SK-N-SH (cell line): ENCODE measurements at regions not wholly inside any gene's neighbourhood (a gene's known extent, or its start where the extent isn't known, plus 50 kb on each side); places are given as distances from the start of the nearest gene placed in this dataset.

Experiments used
- CTCF ChIA-PET: fragments of 300-600, 350-600 bp; formaldehyde crosslinking; extraction: SDS; loops from one replicate; lab custom pipeline; 2021; lab: Yijun Ruan, JAX
- POLR2A ChIA-PET: fragments of 350-600 bp; sonication (Branson Sonifier 250); formaldehyde crosslinking; extraction: SDS; loops from one replicate; lab custom pipeline; 2020; ENCODE audit warnings: antibody characterized with exemption, inconsistent platforms; lab: Yijun Ruan, JAX
- DNase-seq: peaks from one replicate; pipeline ENCODE4 v3.0.0; 2012
- H2AFZ ChIP-seq: fragments of 200-600 bp; sonication (generic); 2 replicates; pipeline ENCODE4 v1.8.1; 2016; ENCODE audit warnings: antibody characterized with exemption, mild to moderate bottlenecking, low read depth
- H3F3A ChIP-seq: fragments of 200-600 bp; sonication (generic); replicated peaks from 2 replicates; pipeline ENCODE3; 2016; ENCODE audit warnings: antibody characterized with exemption, mild to moderate bottlenecking; ENCODE audit not compliant: insufficient read depth
- H3K27ac ChIP-seq, 2 experiments: fragments of 200-500 bp in 1 of 2; fragments of 200-600 bp in 1 of 2; sonication (Bioruptor generic) in 1 of 2; sonication (generic), shearing (Covaris generic) in 1 of 2; 2 replicates each; pipeline versions ENCODE4 v1.5.1 to v1.6.1; 2014 to 2016; ENCODE audit warnings: low read depth in 2 of 2, inconsistent platforms in 1 of 2, low read length in 1 of 2, mild to moderate bottlenecking in 1 of 2, mixed read lengths in 1 of 2
- H3K27me3 ChIP-seq: fragments of 200-600 bp; sonication (generic), shearing (Covaris generic); 2 replicates; pipeline ENCODE4 v1.6.1; 2016; ENCODE audit warnings: mixed run types; ENCODE audit not compliant: insufficient read depth
- H3K36me3 ChIP-seq, 2 experiments: fragments of 200-500 bp in 1 of 2; fragments of 200-600 bp in 1 of 2; sonication (Bioruptor generic) in 1 of 2; sonication (generic) in 1 of 2; replicated peaks in 1 of 2; 2 replicates each; pipeline versions ENCODE3 to v1.5.1; 2014 to 2016; ENCODE audit warnings: low read length in 1 of 2, mild to moderate bottlenecking in 1 of 2; ENCODE audit not compliant: insufficient read depth in 2 of 2, control insufficient read depth in 1 of 2
- H3K4me1 ChIP-seq, 2 experiments: fragments of 200-500 bp in 1 of 2; fragments of 200-600 bp in 1 of 2; sonication (Bioruptor generic) in 1 of 2; sonication (generic), shearing (Covaris generic) in 1 of 2; 2 replicates each; pipeline versions ENCODE4 v1.5.1 to v1.6.1; 2014 to 2016; ENCODE audit warnings: low read depth in 1 of 2, low read length in 1 of 2, mixed run types in 1 of 2; ENCODE audit not compliant: insufficient read depth in 2 of 2, control insufficient read depth in 1 of 2
- H3K4me2 ChIP-seq: fragments of 200-600 bp; sonication (generic), shearing (Covaris generic); 2 replicates; pipeline ENCODE4 v1.6.1; 2017; ENCODE audit warnings: mixed run types
- H3K4me3 ChIP-seq, 2 experiments: fragments of 200-500 bp in 1 of 2; fragments of 200-600 bp in 1 of 2; sonication (Bioruptor generic) in 1 of 2; sonication (generic), shearing (Covaris generic) in 1 of 2; 2 replicates each; pipeline versions ENCODE4 v1.5.1 to v1.8.1; 2014 to 2016; ENCODE audit warnings: low read depth in 2 of 2, inconsistent platforms in 1 of 2, low read length in 1 of 2, mild to moderate bottlenecking in 1 of 2, mixed read lengths in 1 of 2, moderate library complexity in 1 of 2
- H3K79me2 ChIP-seq: fragments of 200-600 bp; sonication (generic); 2 replicates; pipeline ENCODE4 v1.8.1; 2017; ENCODE audit warnings: mild to moderate bottlenecking; ENCODE audit not compliant: insufficient read depth
- H3K9ac ChIP-seq: fragments of 200-600 bp; sonication (generic); 2 replicates; pipeline ENCODE4 v1.6.1; 2017; ENCODE audit warnings: mixed run types
- H3K9me2 ChIP-seq: fragments of 200-600 bp; sonication (generic); 2 replicates; pipeline ENCODE4 v1.6.1; 2017; ENCODE audit warnings: mixed run types
- H3K9me3 ChIP-seq: fragments of 200-600 bp; sonication (generic); 2 replicates; pipeline ENCODE4 v1.6.1; 2017; ENCODE audit warnings: mixed run types, mild to moderate bottlenecking, moderate library complexity
- H4K20me1 ChIP-seq: fragments of 200-600 bp; sonication (generic); 2 replicates; pipeline ENCODE4 v1.6.1; 2017; ENCODE audit warnings: mild to moderate bottlenecking, mixed run types; ENCODE audit not compliant: insufficient read depth
- CHD2 ChIP-seq: fragments of 150-350 bp; IDR thresholded peaks from 2 replicates; pipeline ENCODE4 v1.6.1; 2018; ENCODE audit warnings: low read length; ENCODE audit not compliant: partially characterized antibody
- FOSL2 ChIP-seq: IDR thresholded peaks from 2 replicates; pipeline ENCODE4 v1.4.0; 2012; ENCODE audit warnings: low read depth, mild to moderate bottlenecking, moderate library complexity, borderline replicate concordance
- FOXJ3 ChIP-seq: sonication (generic); formaldehyde crosslinking; IDR thresholded peaks from 2 replicates; pipeline ENCODE4 v1.5.1; 2020; ENCODE audit warnings: mild to moderate bottlenecking, missing genetic modification reagents
- MEF2A ChIP-seq: IDR thresholded peaks from 2 replicates; pipeline ENCODE4 v1.4.0; 2012; ENCODE audit warnings: low read depth, borderline replicate concordance
- MXI1 ChIP-seq: IDR thresholded peaks from 2 replicates; pipeline ENCODE4 v1.6.1; 2012; ENCODE audit warnings: mild to moderate bottlenecking, low read depth, low read length, improper control_type of control experiment
- REST ChIP-seq: IDR thresholded peaks from 2 replicates; pipeline ENCODE4 v1.6.1; 2012; ENCODE audit warnings: mild to moderate bottlenecking, low read depth, low read length, moderate library complexity
- RFX5 ChIP-seq: IDR thresholded peaks from 2 replicates; pipeline ENCODE4 v1.6.1; 2012; ENCODE audit warnings: mild to moderate bottlenecking, improper control_type of control experiment, low read length
- TCF12 ChIP-seq: IDR thresholded peaks from 2 replicates; pipeline ENCODE4 v1.4.0; 2012
- YY1 ChIP-seq: IDR thresholded peaks from 2 replicates; pipeline ENCODE4 v1.4.0; 2012; ENCODE audit warnings: low read depth, mild to moderate bottlenecking
- WGBS: methylation state at CpG from one replicate; pipeline ENCODE4 v1.1.6; 2017; ENCODE audit warnings: low lambda C conversion rate; 5-methylcytosine and 5-hydroxymethylcytosine counted together
- TF ChIP-seq, protein P1 (sequence below): fragments of 150-350 bp; IDR thresholded peaks from 2 replicates; pipeline ENCODE4 v1.6.1; 2017; ENCODE audit warnings: antibody characterized with exemption, low read length, low read depth, borderline replicate concordance
- TF ChIP-seq, protein P2 (sequence below): IDR thresholded peaks from 2 replicates; pipeline ENCODE4 v1.4.0; 2012; ENCODE audit warnings: low read depth, borderline replicate concordance
- TF ChIP-seq, protein P3 (sequence below): fragments of 150-350 bp; IDR thresholded peaks from 2 replicates; pipeline ENCODE4 v1.6.1; 2016; ENCODE audit warnings: mild to moderate bottlenecking, low read depth, low read length
- TF ChIP-seq, protein P4 (sequence below): fragments of 200-600 bp; sonication (generic); IDR thresholded peaks from 2 replicates; pipeline ENCODE4 v1.6.1; 2017; ENCODE audit warnings: antibody characterized with exemption, mild to moderate bottlenecking, moderate library complexity
- TF ChIP-seq, protein P5 (sequence below): IDR thresholded peaks from 2 replicates; pipeline ENCODE4 v1.4.0; 2012; ENCODE audit warnings: low read depth, borderline replicate concordance

GRCh38 chr15:56857828-56858227, 60.6 kb upstream of the TCF12 start (continued):
- TF ChIP-seq, protein P1, sequence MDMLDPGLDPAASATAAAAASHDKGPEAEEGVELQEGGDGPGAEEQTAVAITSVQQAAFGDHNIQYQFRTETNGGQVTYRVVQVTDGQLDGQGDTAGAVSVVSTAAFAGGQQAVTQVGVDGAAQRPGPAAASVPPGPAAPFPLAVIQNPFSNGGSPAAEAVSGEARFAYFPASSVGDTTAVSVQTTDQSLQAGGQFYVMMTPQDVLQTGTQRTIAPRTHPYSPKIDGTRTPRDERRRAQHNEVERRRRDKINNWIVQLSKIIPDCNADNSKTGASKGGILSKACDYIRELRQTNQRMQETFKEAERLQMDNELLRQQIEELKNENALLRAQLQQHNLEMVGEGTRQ, result no peak

- Histone ChIP-seq H3K79me2 (no peaks in the 10 kb centered on the region), H3K4me1 (no peaks in the 10 kb centered on the region), H3K9ac (no peak overlapping the region), H3K9me3 (no peaks in the 10 kb centered on the region), H3K9me2 (no peaks in the 10 kb centered on the region), H3K27me3 (no peaks in the 10 kb centered on the region), H3K4me3 (no peak overlapping the region), H4K20me1 (no peaks in the 10 kb centered on the region), H3K36me3 (no peaks in the 10 kb centered on the region), H2AFZ (no peak overlapping the region), H3K27ac (no peak overlapping the region), H3K4me2 (no peak overlapping the region), H3F3A (no peaks in the 10 kb centered on the region)
- no peak for DNase-seq
- ChIA-PET POLR2A (no interaction called here), CTCF (interaction anchor here (2.4 kb wide), 1 partner anchor 13 kb away, joined by 12 read pairs; no protein-coding TSS in a partner anchor)
- 87% methylated on average over 1 of the region's 1 CpG for WGBS
- TF ChIP-seq, protein P2, sequence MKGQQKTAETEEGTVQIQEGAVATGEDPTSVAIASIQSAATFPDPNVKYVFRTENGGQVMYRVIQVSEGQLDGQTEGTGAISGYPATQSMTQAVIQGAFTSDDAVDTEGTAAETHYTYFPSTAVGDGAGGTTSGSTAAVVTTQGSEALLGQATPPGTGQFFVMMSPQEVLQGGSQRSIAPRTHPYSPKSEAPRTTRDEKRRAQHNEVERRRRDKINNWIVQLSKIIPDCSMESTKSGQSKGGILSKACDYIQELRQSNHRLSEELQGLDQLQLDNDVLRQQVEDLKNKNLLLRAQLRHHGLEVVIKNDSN, result no peak
- TF ChIP-seq CHD2 (no peak), YY1 (no peak), FOXJ3 (CRISPR knock-in tag) (no peak), TCF12 (no peak), REST (no peak), MEF2A (no peak)
- TF ChIP-seq, protein P3, sequence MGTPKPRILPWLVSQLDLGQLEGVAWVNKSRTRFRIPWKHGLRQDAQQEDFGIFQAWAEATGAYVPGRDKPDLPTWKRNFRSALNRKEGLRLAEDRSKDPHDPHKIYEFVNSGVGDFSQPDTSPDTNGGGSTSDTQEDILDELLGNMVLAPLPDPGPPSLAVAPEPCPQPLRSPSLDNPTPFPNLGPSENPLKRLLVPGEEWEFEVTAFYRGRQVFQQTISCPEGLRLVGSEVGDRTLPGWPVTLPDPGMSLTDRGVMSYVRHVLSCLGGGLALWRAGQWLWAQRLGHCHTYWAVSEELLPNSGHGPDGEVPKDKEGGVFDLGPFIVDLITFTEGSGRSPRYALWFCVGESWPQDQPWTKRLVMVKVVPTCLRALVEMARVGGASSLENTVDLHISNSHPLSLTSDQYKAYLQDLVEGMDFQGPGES, result no peak
Measured at GRCh38 chr15:56856934-56857333, 61.5 kb upstream of the TCF12 start.

DNA sequence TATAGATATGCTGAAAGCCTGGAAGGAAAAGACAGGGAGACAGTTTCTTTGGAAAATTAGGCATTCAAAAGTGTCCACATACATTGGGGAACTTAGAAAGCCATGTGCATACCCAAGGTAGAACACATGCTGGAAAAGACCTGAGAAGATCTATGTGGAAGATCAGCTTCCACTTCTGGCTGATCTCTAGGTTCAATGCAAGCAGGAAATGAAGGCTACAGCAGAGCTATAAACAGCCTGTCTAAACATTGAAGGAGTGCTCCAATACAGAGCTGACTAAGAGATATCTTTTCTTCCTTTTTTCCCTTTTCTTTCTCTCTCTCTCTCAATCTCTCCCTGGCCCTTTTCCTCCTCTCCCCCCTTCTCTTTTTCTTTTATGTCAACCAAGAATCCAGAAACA, 73.6 kb upstream of the TCF12 start:
- Histone ChIP-seq H4K20me1 (no peaks in the 10 kb centered on the region), H3K27ac (no peak overlapping the region), H3K9ac (no peak overlapping the region), H3K4me1 (no peaks in the 10 kb centered on the region), H3F3A (no peaks in the 10 kb centered on the region), H3K27me3 (no peaks in the 10 kb centered on the region), H3K4me3 (no peak overlapping the region), H3K36me3 (no peaks in the 10 kb centered on the region), H3K79me2 (no peaks in the 10 kb centered on the region), H3K9me3 (no peaks in the 10 kb centered on the region), H3K4me2 (no peak overlapping the region), H2AFZ (no peak overlapping the region), H3K9me2 (no peaks in the 10 kb centered on the region)
- ChIA-PET POLR2A (no interaction called here), CTCF (interaction anchor here (1.0 to 2.4 kb wide), 2 partner anchors 10 to 25 kb away, joined by 3 to 11 read pairs; no protein-coding TSS in a partner anchor)
- DNase-seq, result no peak
- TF ChIP-seq, protein P4, sequence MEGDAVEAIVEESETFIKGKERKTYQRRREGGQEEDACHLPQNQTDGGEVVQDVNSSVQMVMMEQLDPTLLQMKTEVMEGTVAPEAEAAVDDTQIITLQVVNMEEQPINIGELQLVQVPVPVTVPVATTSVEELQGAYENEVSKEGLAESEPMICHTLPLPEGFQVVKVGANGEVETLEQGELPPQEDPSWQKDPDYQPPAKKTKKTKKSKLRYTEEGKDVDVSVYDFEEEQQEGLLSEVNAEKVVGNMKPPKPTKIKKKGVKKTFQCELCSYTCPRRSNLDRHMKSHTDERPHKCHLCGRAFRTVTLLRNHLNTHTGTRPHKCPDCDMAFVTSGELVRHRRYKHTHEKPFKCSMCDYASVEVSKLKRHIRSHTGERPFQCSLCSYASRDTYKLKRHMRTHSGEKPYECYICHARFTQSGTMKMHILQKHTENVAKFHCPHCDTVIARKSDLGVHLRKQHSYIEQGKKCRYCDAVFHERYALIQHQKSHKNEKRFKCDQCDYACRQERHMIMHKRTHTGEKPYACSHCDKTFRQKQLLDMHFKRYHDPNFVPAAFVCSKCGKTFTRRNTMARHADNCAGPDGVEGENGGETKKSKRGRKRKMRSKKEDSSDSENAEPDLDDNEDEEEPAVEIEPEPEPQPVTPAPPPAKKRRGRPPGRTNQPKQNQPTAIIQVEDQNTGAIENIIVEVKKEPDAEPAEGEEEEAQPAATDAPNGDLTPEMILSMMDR, result no peak
- TF ChIP-seq, protein P3, result no peak
- TF ChIP-seq, protein P5, sequence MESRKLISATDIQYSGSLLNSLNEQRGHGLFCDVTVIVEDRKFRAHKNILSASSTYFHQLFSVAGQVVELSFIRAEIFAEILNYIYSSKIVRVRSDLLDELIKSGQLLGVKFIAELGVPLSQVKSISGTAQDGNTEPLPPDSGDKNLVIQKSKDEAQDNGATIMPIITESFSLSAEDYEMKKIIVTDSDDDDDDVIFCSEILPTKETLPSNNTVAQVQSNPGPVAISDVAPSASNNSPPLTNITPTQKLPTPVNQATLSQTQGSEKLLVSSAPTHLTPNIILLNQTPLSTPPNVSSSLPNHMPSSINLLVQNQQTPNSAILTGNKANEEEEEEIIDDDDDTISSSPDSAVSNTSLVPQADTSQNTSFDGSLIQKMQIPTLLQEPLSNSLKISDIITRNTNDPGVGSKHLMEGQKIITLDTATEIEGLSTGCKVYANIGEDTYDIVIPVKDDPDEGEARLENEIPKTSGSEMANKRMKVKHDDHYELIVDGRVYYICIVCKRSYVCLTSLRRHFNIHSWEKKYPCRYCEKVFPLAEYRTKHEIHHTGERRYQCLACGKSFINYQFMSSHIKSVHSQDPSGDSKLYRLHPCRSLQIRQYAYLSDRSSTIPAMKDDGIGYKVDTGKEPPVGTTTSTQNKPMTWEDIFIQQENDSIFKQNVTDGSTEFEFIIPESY, result no peak
- TF ChIP-seq RFX5 (no peak), FOSL2 (no peak), MXI1 (no peak)
